ENCODE measurements at regions not wholly inside any gene's neighbourhood (a gene's known extent, or its start where the extent isn't known, plus 50 kb on each side); places are given as distances from the start of the nearest gene placed in this dataset.
A peak's percentile ranks its signal among the peaks of the same experiment; 100 is the strongest.

DNA sequence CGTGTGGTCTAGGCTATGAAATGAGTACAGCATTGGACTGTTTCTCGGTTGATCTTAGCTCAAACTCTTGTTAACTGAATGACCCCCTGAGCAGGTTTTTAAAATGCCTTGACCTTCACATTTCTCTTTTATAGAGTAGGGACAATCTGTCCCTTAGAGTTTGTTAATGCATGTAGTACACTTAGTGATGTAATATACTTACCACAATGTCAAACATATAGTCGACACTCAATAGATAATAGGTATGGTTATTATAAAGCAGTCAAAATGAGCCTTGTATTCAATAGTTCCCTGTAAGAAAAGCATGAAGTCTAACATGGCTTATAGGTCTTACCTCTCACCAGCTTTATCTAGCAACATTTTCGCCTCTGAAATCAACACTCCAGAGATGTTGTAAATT, 161.0 kb upstream of the RUNX1 start:
- H3K27ac ChIP-seq: no peak overlapping the region
- no peak for DNase-seq (ENCODE audit: low read depth, low spot score)

DNA sequence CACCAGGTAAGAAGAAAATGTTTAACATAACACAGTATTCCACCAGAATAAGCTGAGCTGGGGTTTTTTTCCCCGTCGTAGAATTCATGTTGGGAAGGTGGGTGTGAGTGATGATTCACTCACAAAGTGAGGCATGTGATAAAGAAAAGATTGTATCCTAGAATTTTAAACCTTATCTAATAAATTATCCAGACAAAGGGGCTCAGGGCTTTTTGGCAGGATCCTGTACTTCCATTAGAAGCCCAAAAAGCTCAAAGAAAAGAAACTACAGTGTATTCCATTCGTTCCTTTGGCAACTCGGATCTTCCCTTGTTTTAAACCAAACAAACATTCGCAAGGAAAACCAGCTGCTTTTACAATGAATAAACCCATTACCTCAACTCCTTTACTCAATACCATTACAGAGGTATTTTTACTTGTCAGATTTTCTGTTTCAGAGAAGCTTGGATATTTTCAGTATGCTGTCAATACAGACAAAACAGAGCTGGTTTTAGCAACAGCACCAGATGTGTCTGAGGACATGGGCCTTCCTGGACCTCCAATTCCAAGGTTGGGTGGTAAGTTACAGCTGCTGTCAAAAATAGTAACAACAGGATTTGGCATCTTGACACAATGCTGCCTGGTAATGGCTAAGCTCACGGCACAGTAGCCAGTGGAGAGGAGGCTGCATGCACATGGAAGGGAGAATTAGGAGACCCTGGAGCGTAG, 159.9 kb upstream of the RUNX1 start:
- DNase-seq (ENCODE audit: low read depth, low spot score): no peak
- peak overlapping the region; percentile 44 for H3K27ac ChIP-seq

- H3K27ac ChIP-seq: no peak overlapping the region
Measured at GRCh38 chr21:35208104-35208503, 159.0 kb upstream of the RUNX1 start.

DNA sequence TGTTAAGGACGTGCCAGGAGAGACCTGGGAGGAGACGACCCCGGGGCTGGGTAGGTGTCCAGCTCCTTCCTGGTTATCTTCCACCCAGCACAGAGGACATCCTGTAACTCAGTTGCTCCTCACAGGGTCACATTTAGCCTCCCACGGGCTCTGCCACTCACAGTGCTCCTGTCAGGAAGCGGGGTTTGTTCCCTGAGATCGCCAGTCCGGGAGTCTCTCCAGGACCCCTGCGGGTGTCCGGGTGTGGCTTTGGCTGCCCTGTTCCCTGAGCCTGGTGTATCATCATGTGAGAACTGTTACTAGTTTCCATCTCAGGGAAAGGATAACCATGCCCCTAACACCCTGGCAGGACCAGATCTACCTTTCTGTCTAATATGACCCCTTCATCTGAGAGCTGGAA, 158.2 kb upstream of the RUNX1 start:
- no peak for DNase-seq (ENCODE audit: low read depth, low spot score)
- H3K27ac ChIP-seq: no peak overlapping the region

More at GRCh38 chr21:35208104-35208503, 159.0 kb upstream of the RUNX1 start:
- no peak for DNase-seq (ENCODE audit: low read depth, low spot score)

DNA sequence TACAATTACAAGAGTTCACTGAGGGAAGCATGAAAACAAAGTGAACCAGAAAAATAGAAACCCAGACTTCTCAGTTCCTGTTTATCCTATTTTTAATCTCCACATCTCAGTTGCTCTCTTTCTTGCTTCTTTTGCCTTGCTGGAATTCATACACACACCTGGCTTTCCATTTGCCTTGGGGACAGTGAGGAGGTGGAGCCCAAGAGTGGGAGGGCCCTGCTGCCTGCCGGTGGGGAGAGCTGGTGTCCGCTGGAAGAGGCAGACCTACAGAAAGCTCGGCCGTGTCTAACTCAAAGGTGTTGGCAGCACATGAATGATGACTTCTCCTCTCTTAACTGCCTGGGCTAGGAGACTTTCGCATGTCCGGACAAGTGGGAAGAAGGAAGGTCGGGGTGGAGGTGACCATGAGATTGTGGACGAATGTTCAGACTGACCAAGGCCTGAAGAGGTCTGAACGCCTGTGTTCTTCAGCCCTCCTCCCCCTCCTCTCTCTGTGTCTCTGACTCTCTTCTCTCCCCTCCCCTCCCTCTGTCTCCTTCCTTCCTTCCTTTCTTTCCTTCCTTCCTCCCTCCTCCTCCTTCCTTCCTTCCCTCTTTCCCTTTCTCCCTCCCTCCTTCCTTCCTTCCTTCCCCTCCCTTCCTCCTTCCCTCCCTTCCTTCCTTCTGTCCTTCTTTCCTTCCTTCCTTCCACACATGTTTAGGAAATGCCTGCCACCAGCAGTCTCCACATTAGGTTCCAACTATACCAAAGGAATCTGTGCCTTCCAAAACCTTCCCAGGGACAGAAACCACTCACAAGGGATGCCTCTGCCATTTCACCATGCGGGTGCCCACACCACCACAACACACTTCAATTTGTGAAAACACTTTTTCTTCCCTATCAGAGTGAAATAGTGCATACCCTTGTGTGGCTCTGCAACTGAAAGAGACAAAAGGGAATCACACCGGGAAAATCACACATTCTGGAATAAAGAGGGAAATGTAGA, 157.3 kb upstream of the RUNX1 start:
- peak overlapping the region; percentile 24 for H3K27ac ChIP-seq
- no peak for DNase-seq (ENCODE audit: low read depth, low spot score)

DNA sequence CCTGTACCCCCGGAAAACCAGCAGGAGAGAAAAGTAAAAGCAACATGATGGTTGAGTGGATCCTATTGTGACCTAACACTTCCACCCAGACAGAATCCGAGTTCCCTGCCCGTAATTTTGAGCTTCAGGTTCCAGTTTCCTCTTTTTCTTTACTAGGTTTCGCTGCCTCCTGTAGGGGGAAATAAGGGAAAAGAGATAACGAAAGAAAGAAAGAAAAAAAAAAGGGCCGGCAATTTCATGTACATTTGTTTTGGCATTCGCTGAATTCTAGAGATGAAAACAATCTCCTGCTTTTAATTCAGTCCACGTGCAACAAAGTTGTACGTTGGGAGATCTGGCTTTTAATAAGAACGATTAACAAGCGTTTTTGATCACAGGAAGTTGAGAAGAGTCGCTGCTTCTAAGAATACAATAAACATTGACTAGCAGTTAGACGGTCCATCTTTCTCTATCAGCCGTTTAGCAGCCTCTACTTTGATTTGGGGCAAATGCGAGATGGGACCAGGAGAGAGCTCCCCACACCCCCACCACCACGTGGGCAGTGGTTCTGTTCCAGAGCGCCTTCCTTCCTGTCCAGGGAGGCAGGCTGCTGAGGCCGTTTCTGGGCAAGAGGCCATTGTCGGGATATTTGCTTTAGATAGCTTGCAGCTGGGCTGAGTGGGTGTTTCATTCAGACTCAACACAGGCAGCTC, 155.9 kb upstream of the RUNX1 start:
- no peak for DNase-seq (ENCODE audit: low read depth, low spot score)

DNA sequence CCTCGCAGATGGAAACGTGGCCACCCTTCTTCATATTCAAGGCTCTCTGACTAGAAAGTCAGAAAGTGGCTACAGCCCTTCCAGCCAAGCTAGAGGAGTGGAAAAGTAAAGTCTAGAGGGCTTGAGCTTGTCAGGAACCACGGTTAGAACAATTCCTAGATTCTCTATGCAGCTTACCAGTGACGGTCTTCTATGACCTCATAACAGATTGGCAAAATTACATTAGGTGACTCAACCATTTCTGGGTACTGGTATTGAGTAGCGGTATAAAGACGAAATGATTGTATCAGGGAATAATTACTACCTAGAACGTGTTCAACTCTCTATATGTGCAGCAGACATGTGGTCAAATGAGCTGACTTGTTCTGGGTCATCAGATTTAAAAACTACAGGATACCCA, 155.0 kb upstream of the RUNX1 start:
- no peak for DNase-seq (ENCODE audit: low read depth, low spot score)
- no peak overlapping the region for H3K27ac ChIP-seq

More for the DNA sequence above, 155.9 kb upstream of the RUNX1 start:
- H3K27ac ChIP-seq: no peak overlapping the region

GRCh38 chr21:35203093-35203977, 154.2 kb upstream of the RUNX1 start:
- H3K27ac ChIP-seq: no peak overlapping the region
- DNase-seq (ENCODE audit: low read depth, low spot score): no peak

- DNase-seq (ENCODE audit: low read depth, low spot score): no peak
- peak overlapping the region; percentile 35 for H3K27ac ChIP-seq
Measured at GRCh38 chr21:35202431-35202830, 153.3 kb upstream of the RUNX1 start.

DNA sequence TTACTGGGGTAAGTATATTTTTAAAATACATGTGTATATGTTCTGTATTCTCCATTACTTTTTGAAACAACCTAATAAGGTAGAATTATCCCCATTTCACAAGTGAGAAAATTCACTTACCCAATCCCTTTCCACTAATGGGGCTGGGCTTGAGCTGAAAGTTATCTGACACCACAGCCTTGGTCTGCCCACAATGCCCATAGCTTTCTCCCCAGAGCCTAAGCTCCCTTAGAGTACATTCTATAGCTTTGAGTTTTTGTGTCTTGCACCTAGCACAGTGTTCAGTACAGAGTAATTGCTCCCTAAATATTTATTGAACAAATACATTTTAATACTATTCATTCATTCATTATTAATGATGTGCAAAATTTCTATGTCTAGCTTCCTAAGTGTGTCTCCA, 152.7 kb upstream of the RUNX1 start:
- DNase-seq (ENCODE audit: low read depth, low spot score): no peak
- peak overlapping the region; percentile 35 for H3K27ac ChIP-seq

- no peak overlapping the region for H3K27ac ChIP-seq
Measured at GRCh38 chr21:35201288-35201687, 152.2 kb upstream of the RUNX1 start.

DNA sequence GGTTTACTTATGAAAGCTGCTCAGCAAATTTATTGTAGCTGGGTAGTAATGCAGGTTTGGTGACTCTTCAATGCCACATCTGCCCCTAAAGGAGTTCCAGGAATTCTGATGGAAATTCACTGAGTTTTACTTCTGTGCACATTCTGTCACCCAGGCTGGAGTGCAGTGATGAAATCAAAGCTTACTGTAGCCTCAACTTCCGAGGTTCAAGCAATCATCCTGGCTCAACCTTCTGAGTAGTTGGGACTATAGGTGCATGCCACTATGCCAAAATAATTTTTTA, 150.6 kb upstream of the RUNX1 start:
- H3K27ac ChIP-seq: no peak overlapping the region
- no peak for DNase-seq (ENCODE audit: low read depth, low spot score)

More at GRCh38 chr21:35201288-35201687, 152.2 kb upstream of the RUNX1 start:
- no peak for DNase-seq (ENCODE audit: low read depth, low spot score)

GRCh38 chr21:35198982-35199732, 150.1 kb upstream of the RUNX1 start:
- peak overlapping the region; percentile 73 for H3K27ac ChIP-seq
- no peak for DNase-seq (ENCODE audit: low read depth, low spot score)

- H3K27ac ChIP-seq: peak overlapping the region; percentile 73
- DNase-seq (ENCODE audit: low read depth, low spot score): no peak
Measured at GRCh38 chr21:35198565-35198964, 149.5 kb upstream of the RUNX1 start.

DNA sequence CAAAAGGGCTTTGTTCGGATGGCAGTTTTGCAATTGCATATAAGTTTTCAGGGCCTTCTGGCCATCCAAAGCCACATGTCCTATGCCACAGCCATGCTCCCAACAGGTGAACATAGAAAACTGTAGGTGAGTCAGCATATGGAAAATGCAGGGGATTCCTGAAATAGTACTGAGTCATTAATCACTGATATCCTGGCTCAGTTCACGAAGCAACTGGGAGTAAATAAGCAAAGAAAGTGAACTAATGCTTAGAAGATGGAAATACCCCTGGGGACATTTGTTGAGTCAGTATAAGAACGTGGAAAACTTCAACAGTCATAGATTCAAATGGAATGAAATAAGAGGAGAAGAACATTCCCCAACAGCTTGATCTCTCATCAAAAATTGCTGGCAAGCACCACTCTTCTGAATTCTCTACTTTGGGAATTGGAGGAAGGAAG, 148.9 kb upstream of the RUNX1 start:
- H3K27ac ChIP-seq: peak overlapping the region; percentile 73
- peak; percentile 86 for DNase-seq (ENCODE audit: low read depth, low spot score)

DNA sequence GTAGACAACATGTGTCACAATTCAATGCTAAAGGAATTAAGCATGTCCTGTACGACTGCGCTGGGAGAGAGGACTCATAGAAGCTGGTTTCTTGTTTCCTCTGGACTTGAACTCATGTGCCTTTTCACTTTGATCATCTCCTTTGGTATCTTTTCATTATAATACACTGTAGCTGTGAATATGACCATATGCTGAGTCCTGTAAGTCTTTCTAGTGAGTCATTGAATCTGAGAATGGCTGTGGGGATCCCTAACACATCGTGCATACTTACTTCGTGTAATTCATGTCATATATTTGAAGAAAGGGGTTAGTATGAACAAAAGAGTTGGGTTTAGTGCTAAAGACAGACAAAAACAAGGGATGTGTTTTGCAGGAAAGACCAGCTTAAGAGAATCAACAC, 148.1 kb upstream of the RUNX1 start:
- no peak for DNase-seq (ENCODE audit: low read depth, low spot score)
- H3K27ac ChIP-seq: peak overlapping the region; percentile 73

DNA sequence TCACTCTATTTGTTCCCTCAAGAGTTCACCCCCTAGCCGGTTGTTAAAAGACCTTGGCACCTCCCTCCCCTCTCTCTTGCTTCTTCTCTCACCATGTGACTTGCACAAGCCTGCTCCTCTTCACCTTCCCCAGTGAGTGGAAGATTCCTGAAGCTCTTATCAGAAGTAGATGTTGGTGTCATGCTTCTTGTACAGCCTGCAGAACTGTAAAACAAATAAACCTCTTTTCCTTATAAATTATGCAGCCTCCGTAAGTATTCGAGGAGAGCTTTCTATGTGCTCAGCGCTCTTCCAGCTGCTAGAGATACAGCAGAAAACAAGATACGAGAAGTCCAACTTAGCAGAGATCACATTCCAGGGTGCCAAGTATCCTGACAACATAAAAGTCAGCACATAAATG, 147.0 kb upstream of the RUNX1 start:
- H3K27ac ChIP-seq: no peak overlapping the region
- no peak for DNase-seq (ENCODE audit: low read depth, low spot score)

DNA sequence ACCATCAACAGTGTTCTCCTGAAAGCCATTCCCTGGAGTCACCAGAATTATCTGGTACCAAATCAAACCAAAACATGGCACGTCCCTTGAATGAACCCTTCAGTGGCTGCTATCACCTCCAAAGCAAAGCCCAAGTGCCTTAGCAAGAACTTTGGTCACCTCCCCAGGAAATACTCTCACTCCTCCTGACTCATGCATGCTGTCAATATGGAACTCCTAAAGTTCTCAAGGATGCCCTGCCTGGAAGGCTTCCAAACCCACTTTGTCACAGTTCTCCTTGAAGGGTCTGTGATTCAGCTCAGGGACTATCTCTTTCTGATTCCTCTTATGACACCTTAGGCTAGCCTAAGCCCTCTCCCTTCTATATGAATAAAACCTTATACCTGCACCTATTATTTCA, 146.1 kb upstream of the RUNX1 start:
- H3K27ac ChIP-seq: no peak overlapping the region
- no peak for DNase-seq (ENCODE audit: low read depth, low spot score)

DNA sequence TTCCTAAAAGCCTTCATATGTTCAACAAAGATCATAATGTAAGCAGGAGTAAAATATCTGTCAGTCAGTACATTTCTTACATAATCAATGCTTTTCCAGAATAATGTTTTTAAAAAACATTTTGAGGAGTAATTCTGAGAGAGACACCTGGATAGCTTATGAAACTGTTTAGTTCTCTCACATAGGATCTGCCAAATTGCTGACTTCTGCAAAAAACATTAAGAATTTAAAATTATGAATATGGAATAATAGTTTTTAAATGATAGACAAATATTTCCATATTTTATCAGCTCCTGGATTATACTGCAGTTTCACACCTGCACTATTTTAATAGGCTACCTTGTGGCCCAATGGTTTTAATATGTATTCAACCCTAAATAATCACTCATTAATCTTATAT, 142.7 kb upstream of the RUNX1 start:
- H3K27ac ChIP-seq: no peak overlapping the region
- DNase-seq (ENCODE audit: low read depth, low spot score): no peak

Measured in epithelial cell of prostate (primary cell).